GM13977 (cell line): ENCODE measurements at regions not wholly inside any gene's neighbourhood (a gene's known extent, or its start where the extent isn't known, plus 50 kb on each side); places are given as distances from the start of the nearest gene placed in this dataset.

Experiments
- DNase-seq: peaks from one replicate; pipeline ENCODE4 v3.0.0; 2012; ENCODE audit warnings: low spot score
- CTCF ChIP-seq: IDR thresholded peaks from 2 replicates; pipeline ENCODE4 v1.5.1; 2012; ENCODE audit warnings: mild to moderate bottlenecking, control low read depth; ENCODE audit not compliant: insufficient read depth; ENCODE audit errors: extremely low read depth, missing control alignments
- in situ Hi-C: fragments of 300-500 bp; cut with MboI; formaldehyde crosslinking; loops from one replicate; pipeline ENCODE4 v1.12.0; 2022; ENCODE audit warnings: low sequenced_read_pairs, low pct_unique_long_range_greater_than_20kb, mixed read lengths, inconsistent platforms; ENCODE audit not compliant: unreplicated experiment

- in situ Hi-C loops, result no loop called here
- no peak for TF ChIP-seq CTCF
- DNase-seq, result no peak
These were observed 806.7 kb upstream of the EPHA6 start for GRCh38 chr3:96007650-96008195.

- in situ Hi-C loops, result no loop called here
- DNase-seq, result no peak
- TF ChIP-seq CTCF, result no peak
These were observed 801.5 kb upstream of the EPHA6 start for GRCh38 chr3:96012939-96013338.

DNA sequence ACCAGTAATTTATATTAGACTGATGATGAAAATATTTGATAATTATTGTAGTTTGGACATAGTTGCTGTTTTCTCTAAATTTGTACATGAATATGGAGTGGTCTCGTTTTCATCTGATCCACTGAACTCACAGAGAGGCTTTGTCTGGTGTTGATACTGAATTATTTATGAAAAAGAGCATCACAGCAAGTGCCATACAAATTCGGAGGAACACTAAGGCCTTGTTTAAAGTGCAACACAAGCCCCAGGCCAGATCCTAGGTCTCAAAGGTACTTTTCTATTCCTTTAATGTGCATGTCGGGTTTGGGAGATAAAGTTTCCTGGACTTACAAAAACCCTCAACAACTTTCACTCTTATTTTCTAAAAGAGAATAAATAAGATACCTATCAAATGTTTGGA lies 796.8 kb upstream of the EPHA6 start:
- in situ Hi-C loops, result no loop called here
- TF ChIP-seq CTCF, result no peak
- no peak for DNase-seq

GRCh38 chr3:96022676-96023075 lies 791.7 kb upstream of the EPHA6 start:
- in situ Hi-C loops, result no loop called here
- no peak for DNase-seq
- no peak for TF ChIP-seq CTCF

DNA sequence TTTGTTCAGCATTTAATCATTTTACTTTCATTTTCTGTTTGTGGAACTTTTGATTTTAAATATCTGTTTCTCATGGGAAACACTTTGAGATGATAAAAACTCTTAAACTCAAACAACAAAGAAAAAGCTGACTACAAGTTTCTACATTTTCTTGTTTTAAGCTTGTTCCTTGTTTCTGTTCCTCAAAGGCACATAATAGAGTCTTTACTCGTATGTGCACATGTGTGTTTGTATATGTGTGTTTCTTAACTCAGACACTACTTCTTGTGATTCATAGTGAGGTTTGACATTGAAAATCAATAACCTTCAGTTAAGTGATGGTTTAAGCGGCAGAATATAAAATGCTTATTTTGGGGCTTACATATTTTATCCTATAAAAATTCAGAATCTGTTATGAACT lies 786.7 kb upstream of the EPHA6 start:
- in situ Hi-C loops, result no loop called here
- DNase-seq, result no peak
- no peak for TF ChIP-seq CTCF

DNA sequence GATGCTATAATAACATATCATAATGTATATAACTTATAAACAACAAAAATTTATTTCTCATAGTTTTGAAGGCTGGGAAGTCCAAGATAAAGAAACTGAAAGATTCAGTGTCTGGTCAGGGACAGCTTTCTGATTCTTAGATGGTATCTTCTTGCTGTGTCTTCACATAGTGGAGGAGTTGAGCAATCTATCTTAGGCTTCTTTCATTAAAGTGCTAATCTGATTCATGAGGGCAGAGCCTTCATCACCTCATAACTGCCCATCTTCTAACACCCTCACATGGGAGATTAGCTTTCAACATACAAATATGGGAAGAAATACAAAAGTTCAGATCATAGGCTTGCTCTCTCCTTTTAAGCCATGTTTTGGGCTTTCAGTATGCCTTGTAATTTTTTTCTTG lies 774.8 kb upstream of the EPHA6 start:
- no peak for DNase-seq
- TF ChIP-seq CTCF, result no peak
- in situ Hi-C loops, result no loop called here

GRCh38 chr3:96059301-96059700 lies 755.1 kb upstream of the EPHA6 start:
- DNase-seq, result no peak
- TF ChIP-seq CTCF, result no peak
- in situ Hi-C loops, result no loop called here
